Right lobe of liver (tissue), 6 donors: ENCODE measurements at regions not wholly inside any gene's neighbourhood (a gene's known extent, or its start where the extent isn't known, plus 50 kb on each side); places are given as distances from the start of the nearest gene placed in this dataset.

Experiments used
- ATAC-seq, 4 donors: fragments of 200-7000 bp; cut with Tn5 transposase; one replicate each; pipeline ENCODE4 v1.9.1; 2020; ENCODE audit warnings: mild to moderate bottlenecking in 4 of 4, moderate library complexity in 4 of 4
- DNase-seq, 3 donors: peaks; one replicate each; pipeline ENCODE4 v3.0.0-alpha.2; 2020
- H3K27ac ChIP-seq, 3 donors: fragments of 200-600 bp; one replicate each; pipeline ENCODE4 v1.8.0; 2022
- H3K27me3 ChIP-seq, 2 donors: fragments of 200-600 bp; one replicate each; pipeline ENCODE4 v1.8.0; 2022
- H3K36me3 ChIP-seq, 4 donors: fragments of 200-600 bp; sonication (generic) in 1 of 4; one replicate each; pipeline versions ENCODE4 v1.5.1 to v1.8.0; 2017 to 2022; ENCODE audit warnings: control low read depth in 1 of 4
- H3K4me1 ChIP-seq, 4 donors: fragments of 200-600 bp; sonication (generic) in 1 of 4; one replicate each; pipeline versions ENCODE4 v1.5.1 to v1.8.0; 2017 to 2022; ENCODE audit warnings: control low read depth in 1 of 4
- H3K4me3 ChIP-seq, 3 donors: fragments of 200-600 bp; one replicate each; pipeline ENCODE4 v1.8.0; 2022
- H3K9me3 ChIP-seq, 4 donors: fragments of 200-600 bp; sonication (generic) in 1 of 4; one replicate each; pipeline versions ENCODE4 v1.5.1 to v1.8.0; 2017 to 2022; ENCODE audit warnings: control low read depth in 1 of 4
- POLR2A ChIP-seq: fragments of 450-650 bp; IDR thresholded peaks from one replicate; pipeline ENCODE4 v1.6.1; 2017; ENCODE audit warnings: antibody characterized with exemption, mild to moderate bottlenecking
- WGBS: methylation state at CpG from one replicate; pipeline ENCODE4 v1.1.6; 2018; ENCODE audit warnings: low coverage, low lambda C conversion rate; ENCODE audit not compliant: insufficient coverage; ENCODE audit errors: missing lambda C conversion rate; 5-methylcytosine and 5-hydroxymethylcytosine counted together
- intact Hi-C, 2 donors: fragments of 100-400 bp; cut with DNase I; formaldehyde crosslinking; loops; one replicate each; pipeline versions ENCODE4 v1.11.2 to v1.14.1; 2022
- TF ChIP-seq, protein P1 (sequence below), 4 donors: fragments of 200-600 bp in 3 of 4; fragments of 450-650 bp in 1 of 4; IDR thresholded peaks; one replicate each; pipeline versions ENCODE4 v1.5.1 to v1.8.0; 2016 to 2022; ENCODE audit warnings: antibody characterized with exemption in 4 of 4, mild to moderate bottlenecking in 2 of 4
- donor health status: DM: no; HTN: yes; CAD: no.
- donor health status: DM: no; HTN: no; CAD: no.
- donor health status: DM: no; HTN: no; CAD: no.
- donor health status: DM: no; HTN: yes; CAD: no.
- donor health status: DM: no; HTN: yes; CAD: no.

GRCh38 chr21:27837936-27838335 is 871.0 kb upstream of the ADAMTS5 start:
- TF ChIP-seq, protein P1, sequence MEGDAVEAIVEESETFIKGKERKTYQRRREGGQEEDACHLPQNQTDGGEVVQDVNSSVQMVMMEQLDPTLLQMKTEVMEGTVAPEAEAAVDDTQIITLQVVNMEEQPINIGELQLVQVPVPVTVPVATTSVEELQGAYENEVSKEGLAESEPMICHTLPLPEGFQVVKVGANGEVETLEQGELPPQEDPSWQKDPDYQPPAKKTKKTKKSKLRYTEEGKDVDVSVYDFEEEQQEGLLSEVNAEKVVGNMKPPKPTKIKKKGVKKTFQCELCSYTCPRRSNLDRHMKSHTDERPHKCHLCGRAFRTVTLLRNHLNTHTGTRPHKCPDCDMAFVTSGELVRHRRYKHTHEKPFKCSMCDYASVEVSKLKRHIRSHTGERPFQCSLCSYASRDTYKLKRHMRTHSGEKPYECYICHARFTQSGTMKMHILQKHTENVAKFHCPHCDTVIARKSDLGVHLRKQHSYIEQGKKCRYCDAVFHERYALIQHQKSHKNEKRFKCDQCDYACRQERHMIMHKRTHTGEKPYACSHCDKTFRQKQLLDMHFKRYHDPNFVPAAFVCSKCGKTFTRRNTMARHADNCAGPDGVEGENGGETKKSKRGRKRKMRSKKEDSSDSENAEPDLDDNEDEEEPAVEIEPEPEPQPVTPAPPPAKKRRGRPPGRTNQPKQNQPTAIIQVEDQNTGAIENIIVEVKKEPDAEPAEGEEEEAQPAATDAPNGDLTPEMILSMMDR (IDR thresholded peaks at IDR 0.05), result no peak
- no peak for TF ChIP-seq POLR2A
- intact Hi-C loops, result no loop called here
- H3K27me3 ChIP-seq, result no peaks in the 10 kb centered on the region
- no peak for ATAC-seq
- no peaks in the 10 kb centered on the region for H3K4me1 ChIP-seq
- no peak overlapping the region for H3K27ac ChIP-seq
- H3K4me3 ChIP-seq, result no peak overlapping the region
- H3K9me3 ChIP-seq, result no peaks in the 10 kb centered on the region
- WGBS, result 44% methylated on average over 1 of the region's 1 CpG
- no peaks in the 10 kb centered on the region for H3K36me3 ChIP-seq
- DNase-seq, result no peak

DNA sequence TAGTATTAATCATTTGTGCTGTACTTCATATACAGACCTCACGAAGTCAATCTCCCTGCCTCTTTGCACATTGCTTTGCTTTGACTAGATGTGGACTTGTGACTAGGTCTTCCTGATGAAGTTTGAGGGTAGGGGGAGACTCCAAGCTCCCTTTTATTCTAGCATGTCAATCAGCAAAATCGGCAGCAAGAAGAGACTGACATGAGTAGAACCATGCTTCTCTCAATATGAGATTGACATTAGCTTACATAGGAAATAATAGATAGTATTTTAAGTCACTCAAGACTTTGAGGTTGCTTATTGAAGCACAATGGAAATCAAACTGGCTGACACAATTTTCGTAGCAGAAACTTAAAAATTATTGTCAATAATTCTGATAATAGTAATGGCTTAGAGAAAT is 866.4 kb upstream of the ADAMTS5 start:
- Histone ChIP-seq H3K4me1 (no peaks in the 10 kb centered on the region), H3K9me3 (no peaks in the 10 kb centered on the region), H3K27me3 (no peaks in the 10 kb centered on the region), H3K4me3 (no peak overlapping the region), H3K27ac (no peak overlapping the region), H3K36me3 (no peaks in the 10 kb centered on the region)
- TF ChIP-seq, protein P1 (IDR thresholded peaks at IDR 0.05), result no peak
- no peak for TF ChIP-seq POLR2A
- WGBS, result 29% methylated on average over 3 of the region's 3 CpGs
- no peak for DNase-seq
- intact Hi-C loops, result no loop called here
- no peak for ATAC-seq

DNA sequence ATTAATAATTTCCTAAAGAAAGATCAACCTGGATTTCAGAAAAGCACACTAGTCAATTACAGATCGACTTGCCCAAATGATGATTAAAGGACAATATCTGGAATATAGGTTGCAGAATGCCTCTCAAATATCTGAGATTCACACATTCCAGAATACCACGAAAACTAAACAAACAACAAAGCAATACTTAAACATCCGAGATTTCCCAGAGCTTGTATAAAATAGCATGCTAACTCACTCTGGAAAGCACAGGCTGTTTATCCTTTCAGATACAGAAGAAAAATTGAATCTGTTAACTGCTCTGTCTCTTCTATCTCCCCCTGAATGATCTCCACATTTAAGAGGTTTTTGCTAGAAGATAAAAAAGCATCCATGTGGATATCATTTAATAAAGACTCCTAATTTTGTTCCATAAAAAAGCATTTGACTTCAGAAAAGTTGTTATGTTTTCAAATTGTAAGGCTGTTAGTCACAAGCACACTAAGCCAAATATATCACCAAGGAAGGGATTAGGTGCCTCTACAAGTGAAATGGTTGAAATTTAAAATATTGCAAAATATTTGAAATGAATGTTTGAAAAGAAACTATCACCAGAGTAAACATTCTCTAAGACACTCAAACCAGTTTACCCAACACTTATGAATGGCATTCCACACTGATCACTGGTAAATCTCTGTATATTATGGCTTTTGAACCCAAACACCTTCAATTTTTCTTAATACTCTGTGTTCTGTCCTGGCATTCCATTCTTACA is 865.1 kb upstream of the ADAMTS5 start:
- 39% methylated on average over 3 of the region's 3 CpGs for whole genome bisulfite sequencing
- no peak for DNase-seq
- H3K27me3 ChIP-seq, result no peaks in the 10 kb centered on the region
- intact Hi-C loops, result no loop called here
- no peak for TF ChIP-seq POLR2A
- TF ChIP-seq, protein P1 (IDR thresholded peaks at IDR 0.05), result no peak
- H3K4me1 ChIP-seq, result no peaks in the 10 kb centered on the region
- H3K27ac ChIP-seq, result no peak overlapping the region
- no peaks in the 10 kb centered on the region for H3K9me3 ChIP-seq
- no peak for ATAC-seq
- H3K4me3 ChIP-seq, result no peak overlapping the region
- no peaks in the 10 kb centered on the region for H3K36me3 ChIP-seq

GRCh38 chr21:27831177-27831576 is 864.3 kb upstream of the ADAMTS5 start:
- TF ChIP-seq, protein P1 (IDR thresholded peaks at IDR 0.05), result no peak
- no peak for TF ChIP-seq POLR2A

More at GRCh38 chr21:27831177-27831576, 864.3 kb upstream of the ADAMTS5 start:
- DNase-seq (no peak), ATAC-seq (no peak)
- H3K9me3 ChIP-seq, result no peaks in the 10 kb centered on the region
- no peaks in the 10 kb centered on the region for H3K4me1 ChIP-seq
- H3K27me3 ChIP-seq, result no peaks in the 10 kb centered on the region
- intact Hi-C loops, result no loop called here
- no peaks in the 10 kb centered on the region for H3K36me3 ChIP-seq
- no peak overlapping the region for H3K4me3 ChIP-seq
- 0% methylated on average over 1 of the region's 1 CpG for WGBS
- H3K27ac ChIP-seq, result no peak overlapping the region
